Panc1 (cell line): ENCODE measurements at regions not wholly inside any gene's neighbourhood (a gene's known extent, or its start where the extent isn't known, plus 50 kb on each side); places are given as distances from the start of the nearest gene placed in this dataset.

Experiments used
- ATAC-seq: fragments of 200-7000 bp; cut with Tn5 transposase; 2 replicates; pipeline ENCODE4 v1.9.1; 2020; ENCODE audit warnings: mild to moderate bottlenecking, moderate library complexity
- BruUV-seq: library from RNA; stranded (reverse); fragments of 400-500 nt; replicated peaks from 2 replicates; lab custom pipeline; 2021; lab: Mats Ljungman, UMichigan
- CTCF ChIA-PET: fragments of 300-600 bp; sonication (Branson Sonifier 250); formaldehyde crosslinking; loops from one replicate; lab custom pipeline; 2022; ENCODE audit warnings: antibody characterized with exemption; lab: Charles Lee
- POLR2A ChIA-PET: fragments of 300-600 bp; sonication (Branson Sonifier 250); formaldehyde crosslinking; loops from one replicate; lab custom pipeline; 2022; ENCODE audit warnings: antibody characterized with exemption; lab: Charles Lee
- DNase-seq: peaks from one replicate; pipeline ENCODE4 v3.0.0-alpha.2; 2010; ENCODE audit warnings: low read depth, low spot score
- H3K27ac ChIP-seq: 2 replicates; pipeline ENCODE4 v1.5.1; 2011; ENCODE audit warnings: mild to moderate bottlenecking, low read length, inconsistent platforms
- H3K27me3 ChIP-seq: fragments of 200-500 bp; sonication (Bioruptor generic); 2 replicates; pipeline ENCODE4 v1.6.0; 2014; ENCODE audit warnings: low read length, inconsistent platforms; ENCODE audit not compliant: control insufficient read depth, insufficient read depth
- H3K36me3 ChIP-seq: fragments of 200-500 bp; sonication (Bioruptor generic); 2 replicates; pipeline ENCODE4 v1.5.1; 2014; ENCODE audit warnings: inconsistent platforms, mild to moderate bottlenecking, low read length, moderate library complexity; ENCODE audit not compliant: control insufficient read depth, insufficient read depth
- H3K4me1 ChIP-seq: 2 replicates; pipeline ENCODE4 v1.5.1; 2011; ENCODE audit warnings: inconsistent platforms, mild to moderate bottlenecking, low read length, moderate library complexity; ENCODE audit not compliant: control insufficient read depth, insufficient read depth
- H3K4me3 ChIP-seq, 2 experiments: 2 replicates each; pipeline ENCODE4 v1.5.1; 2011 to 2012; ENCODE audit warnings: low read depth in 2 of 2, low read length in 2 of 2, mild to moderate bottlenecking in 2 of 2, inconsistent platforms in 1 of 2, moderate library complexity in 1 of 2
- H3K9me3 ChIP-seq: fragments of 200-500 bp; sonication (Bioruptor generic); 2 replicates; pipeline ENCODE4 v1.5.1; 2014; ENCODE audit warnings: low read depth, mild to moderate bottlenecking, inconsistent platforms, low read length, moderate library complexity; ENCODE audit not compliant: control insufficient read depth, insufficient read depth
- CTCF ChIP-seq: fragments of 450-650 bp; IDR thresholded peaks from 2 replicates; pipeline ENCODE4 v1.5.1; 2017; ENCODE audit warnings: mild to moderate bottlenecking
- POLR2AphosphoS5 ChIP-seq: IDR thresholded peaks from 2 replicates; pipeline ENCODE4 v1.6.1; 2012; ENCODE audit warnings: mild to moderate bottlenecking, low read depth, low read length, moderate library complexity
- REST ChIP-seq, 2 experiments: IDR thresholded peaks; 2 replicates each; pipeline ENCODE4 v1.6.1; 2011 to 2012; ENCODE audit warnings: low read depth in 2 of 2, control low read depth in 1 of 2, low read length in 1 of 2, mild to moderate bottlenecking in 1 of 2, moderate library complexity in 1 of 2; ENCODE audit not compliant: insufficient read depth in 1 of 2
- SIN3A ChIP-seq: IDR thresholded peaks from 2 replicates; pipeline ENCODE4 v1.6.1; 2012; ENCODE audit warnings: low read depth, mild to moderate bottlenecking, low read length, moderate library complexity, borderline replicate concordance; ENCODE audit not compliant: insufficient read depth
- TCF7L2 ChIP-seq: IDR thresholded peaks from 2 replicates; pipeline ENCODE4 v1.6.1; 2011; ENCODE audit warnings: mild to moderate bottlenecking, low read depth, low read length, inconsistent platforms
- in situ Hi-C: cut with HindIII; loops from 2 replicates; pipeline ENCODE4 v1.10.0; 2016; ENCODE audit warnings: low sequenced_read_pairs, low pct_unique_long_range_greater_than_20kb
- intact Hi-C: fragments of 100-400 bp; cut with micrococcal nuclease; formaldehyde crosslinking; loops from one replicate; pipeline ENCODE4 v1.10.0; 2022; ENCODE audit not compliant: unreplicated experiment

- intact Hi-C loops (no loop called here), in situ Hi-C loops (no loop called here)
- no peak for ATAC-seq
- no peak overlapping the region for H3K4me3 ChIP-seq
- no TSS peak for BruUV-seq
- no peak for TF ChIP-seq POLR2AphosphoS5
- TF ChIP-seq REST (IDR thresholded peaks at IDR 0.05; ENCODE audit: insufficient read depth in 1 of 2, low read depth in 2 of 2, low read length in 1 of 2), result no peak
- no peak for TF ChIP-seq TCF7L2
- no peak for TF ChIP-seq CTCF
- no peak for TF ChIP-seq SIN3A
- H3K36me3 ChIP-seq, result no peaks in the 10 kb centered on the region
- H3K27ac ChIP-seq, result no peak overlapping the region
- no peak for DNase-seq
- POLR2A ChIA-PET, result no interaction called here
- H3K27me3 ChIP-seq, result no peaks in the 10 kb centered on the region
- no peaks in the 10 kb centered on the region for H3K4me1 ChIP-seq
- H3K9me3 ChIP-seq, result no peaks in the 10 kb centered on the region
- CTCF ChIA-PET, result no interaction called here
Measured at GRCh38 chr6:134564705-134565104, 246.8 kb upstream of the SGK1 start.

- in situ Hi-C loops (no loop called here), intact Hi-C loops (no loop called here)
- CTCF ChIA-PET, result no interaction called here
- no peak for TF ChIP-seq CTCF
- TF ChIP-seq TCF7L2, result no peak
- TF ChIP-seq REST (IDR thresholded peaks at IDR 0.05; ENCODE audit: insufficient read depth in 1 of 2, low read depth in 2 of 2, low read length in 1 of 2), result no peak
- no peak for TF ChIP-seq POLR2AphosphoS5
- no peak for TF ChIP-seq SIN3A
- DNase-seq (no peak), ATAC-seq (no peak)
- Histone ChIP-seq H3K4me3 (no peak overlapping the region), H3K27me3 (no peaks in the 10 kb centered on the region), H3K9me3 (no peaks in the 10 kb centered on the region; the same call in 1 of the 2 replicates), H3K27ac (no peak overlapping the region), H3K4me1 (no peaks in the 10 kb centered on the region), H3K36me3 (no peaks in the 10 kb centered on the region; the same call in 1 of the 2 replicates)
- BruUV-seq, result no TSS peak
- POLR2A ChIA-PET, result interaction anchor here (0.6 kb wide), 1 partner anchor 14 kb away, joined by 7 read pairs; no protein-coding TSS in a partner anchor
Measured at GRCh38 chr6:134560019-134560418, 242.1 kb upstream of the SGK1 start.
